SK-N-SH (cell line): ENCODE measurements at regions not wholly inside any gene's neighbourhood (a gene's known extent, or its start where the extent isn't known, plus 50 kb on each side); places are given as distances from the start of the nearest gene placed in this dataset.

Experiments used
- CTCF ChIA-PET: fragments of 300-600, 350-600 bp; formaldehyde crosslinking; extraction: SDS; loops from one replicate; lab custom pipeline; 2021; lab: Yijun Ruan, JAX
- POLR2A ChIA-PET: fragments of 350-600 bp; sonication (Branson Sonifier 250); formaldehyde crosslinking; extraction: SDS; loops from one replicate; lab custom pipeline; 2020; ENCODE audit warnings: antibody characterized with exemption, inconsistent platforms; lab: Yijun Ruan, JAX
- DNase-seq: peaks from one replicate; pipeline ENCODE4 v3.0.0; 2012
- H2AFZ ChIP-seq: fragments of 200-600 bp; sonication (generic); 2 replicates; pipeline ENCODE4 v1.8.1; 2016; ENCODE audit warnings: antibody characterized with exemption, mild to moderate bottlenecking, low read depth
- H3F3A ChIP-seq: fragments of 200-600 bp; sonication (generic); replicated peaks from 2 replicates; pipeline ENCODE3; 2016; ENCODE audit warnings: antibody characterized with exemption, mild to moderate bottlenecking; ENCODE audit not compliant: insufficient read depth
- H3K27ac ChIP-seq, 2 experiments: fragments of 200-500 bp in 1 of 2; fragments of 200-600 bp in 1 of 2; sonication (Bioruptor generic) in 1 of 2; sonication (generic), shearing (Covaris generic) in 1 of 2; 2 replicates each; pipeline versions ENCODE4 v1.5.1 to v1.6.1; 2014 to 2016; ENCODE audit warnings: low read depth in 2 of 2, inconsistent platforms in 1 of 2, low read length in 1 of 2, mild to moderate bottlenecking in 1 of 2, mixed read lengths in 1 of 2
- H3K27me3 ChIP-seq: fragments of 200-600 bp; sonication (generic), shearing (Covaris generic); 2 replicates; pipeline ENCODE4 v1.6.1; 2016; ENCODE audit warnings: mixed run types; ENCODE audit not compliant: insufficient read depth
- H3K36me3 ChIP-seq, 2 experiments: fragments of 200-500 bp in 1 of 2; fragments of 200-600 bp in 1 of 2; sonication (Bioruptor generic) in 1 of 2; sonication (generic) in 1 of 2; replicated peaks in 1 of 2; 2 replicates each; pipeline versions ENCODE3 to v1.5.1; 2014 to 2016; ENCODE audit warnings: low read length in 1 of 2, mild to moderate bottlenecking in 1 of 2; ENCODE audit not compliant: insufficient read depth in 2 of 2, control insufficient read depth in 1 of 2
- H3K4me1 ChIP-seq, 2 experiments: fragments of 200-500 bp in 1 of 2; fragments of 200-600 bp in 1 of 2; sonication (Bioruptor generic) in 1 of 2; sonication (generic), shearing (Covaris generic) in 1 of 2; 2 replicates each; pipeline versions ENCODE4 v1.5.1 to v1.6.1; 2014 to 2016; ENCODE audit warnings: low read depth in 1 of 2, low read length in 1 of 2, mixed run types in 1 of 2; ENCODE audit not compliant: insufficient read depth in 2 of 2, control insufficient read depth in 1 of 2
- H3K4me2 ChIP-seq: fragments of 200-600 bp; sonication (generic), shearing (Covaris generic); 2 replicates; pipeline ENCODE4 v1.6.1; 2017; ENCODE audit warnings: mixed run types
- H3K4me3 ChIP-seq, 2 experiments: fragments of 200-500 bp in 1 of 2; fragments of 200-600 bp in 1 of 2; sonication (Bioruptor generic) in 1 of 2; sonication (generic), shearing (Covaris generic) in 1 of 2; 2 replicates each; pipeline versions ENCODE4 v1.5.1 to v1.8.1; 2014 to 2016; ENCODE audit warnings: low read depth in 2 of 2, inconsistent platforms in 1 of 2, low read length in 1 of 2, mild to moderate bottlenecking in 1 of 2, mixed read lengths in 1 of 2, moderate library complexity in 1 of 2
- H3K79me2 ChIP-seq: fragments of 200-600 bp; sonication (generic); 2 replicates; pipeline ENCODE4 v1.8.1; 2017; ENCODE audit warnings: mild to moderate bottlenecking; ENCODE audit not compliant: insufficient read depth
- H3K9ac ChIP-seq: fragments of 200-600 bp; sonication (generic); 2 replicates; pipeline ENCODE4 v1.6.1; 2017; ENCODE audit warnings: mixed run types
- H3K9me2 ChIP-seq: fragments of 200-600 bp; sonication (generic); 2 replicates; pipeline ENCODE4 v1.6.1; 2017; ENCODE audit warnings: mixed run types
- H3K9me3 ChIP-seq: fragments of 200-600 bp; sonication (generic); 2 replicates; pipeline ENCODE4 v1.6.1; 2017; ENCODE audit warnings: mixed run types, mild to moderate bottlenecking, moderate library complexity
- H4K20me1 ChIP-seq: fragments of 200-600 bp; sonication (generic); 2 replicates; pipeline ENCODE4 v1.6.1; 2017; ENCODE audit warnings: mild to moderate bottlenecking, mixed run types; ENCODE audit not compliant: insufficient read depth
- EP300 ChIP-seq, 2 experiments: IDR thresholded peaks; 2 replicates each; pipeline versions ENCODE4 v1.4.0 to v1.6.1; 2012; ENCODE audit warnings: borderline replicate concordance in 1 of 2, low read depth in 1 of 2, low read length in 1 of 2
- EZH2phosphoT487 ChIP-seq: fragments of 200-600 bp; sonication (generic); IDR thresholded peaks from 2 replicates; pipeline ENCODE4 v1.6.1; 2017; ENCODE audit warnings: low read depth, mixed run types, mild to moderate bottlenecking, antibody characterized with exemption, moderate library complexity, borderline replicate concordance
- FOXM1 ChIP-seq: IDR thresholded peaks from 2 replicates; pipeline ENCODE4 v1.4.0; 2012; ENCODE audit warnings: low read depth, mild to moderate bottlenecking
- GATA2 ChIP-seq: sonication (generic); formaldehyde crosslinking; IDR thresholded peaks from 2 replicates; pipeline ENCODE4 v1.5.0; 2020; ENCODE audit warnings: mild to moderate bottlenecking, missing genetic modification reagents
- IRF3 ChIP-seq: fragments of 150-350 bp; IDR thresholded peaks from 2 replicates; pipeline ENCODE4 v1.6.1; 2016; ENCODE audit warnings: mild to moderate bottlenecking, low read depth, low read length
- JUND ChIP-seq: IDR thresholded peaks from 2 replicates; pipeline ENCODE4 v1.4.0; 2012
- POLR2AphosphoS5 ChIP-seq: IDR thresholded peaks from 2 replicates; pipeline ENCODE4 v1.6.1; 2012; ENCODE audit warnings: low read depth, low read length
- REST ChIP-seq: IDR thresholded peaks from 2 replicates; pipeline ENCODE4 v1.6.1; 2012; ENCODE audit warnings: mild to moderate bottlenecking, low read depth, low read length, moderate library complexity
- SIN3A ChIP-seq: IDR thresholded peaks from 2 replicates; pipeline ENCODE4 v1.6.1; 2012; ENCODE audit warnings: low read depth, mild to moderate bottlenecking, low read length, moderate library complexity, borderline replicate concordance
- TAF1 ChIP-seq: IDR thresholded peaks from 2 replicates; pipeline ENCODE4 v1.6.1; 2012; ENCODE audit warnings: low read depth, mild to moderate bottlenecking, low read length, moderate library complexity, borderline replicate concordance
- TEAD4 ChIP-seq: IDR thresholded peaks from 2 replicates; pipeline ENCODE4 v1.4.0; 2012; ENCODE audit warnings: mild to moderate bottlenecking, borderline replicate concordance; ENCODE audit not compliant: insufficient read depth
- ZBTB33 ChIP-seq: IDR thresholded peaks from 2 replicates; pipeline ENCODE4 v1.4.0; 2012; ENCODE audit warnings: low read depth, borderline replicate concordance
- WGBS: methylation state at CpG from one replicate; pipeline ENCODE4 v1.1.6; 2017; ENCODE audit warnings: low lambda C conversion rate; 5-methylcytosine and 5-hydroxymethylcytosine counted together
- TF ChIP-seq, protein P1 (sequence below): IDR thresholded peaks from 2 replicates; pipeline ENCODE4 v1.4.0; 2012; ENCODE audit warnings: low read depth
- TF ChIP-seq, protein P2 (sequence below): IDR thresholded peaks from 2 replicates; pipeline ENCODE4; 2012

DNA sequence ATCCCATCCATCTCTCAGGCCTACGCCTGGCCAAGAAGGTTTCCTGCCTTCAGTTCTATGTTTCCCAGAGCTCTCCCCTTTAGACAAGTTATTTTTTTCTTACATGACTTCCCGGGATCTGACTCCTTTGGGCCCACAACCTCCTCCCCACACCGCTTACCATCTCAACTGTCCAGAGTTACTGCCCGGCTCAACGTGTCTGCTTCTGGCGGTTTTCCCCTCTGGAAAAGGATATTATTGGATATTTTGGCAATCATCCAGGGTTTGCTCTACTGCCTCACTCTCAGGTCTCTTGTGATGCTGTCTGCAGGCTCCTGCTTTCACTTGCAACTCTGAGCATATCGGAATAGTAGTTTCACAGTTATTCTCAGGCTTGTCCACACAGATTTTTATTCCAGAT lies 318.2 kb upstream of the CAMK1G start:
- no peak overlapping the region for H2AFZ ChIP-seq
- no peaks in the 10 kb centered on the region for H3K79me2 ChIP-seq
- no peaks in the 10 kb centered on the region for H3K36me3 ChIP-seq
- peaks cover 0 to 7% of the 10 kb centered on the region in 2 experiments; a peak in 2 of 4 replicates for H3K4me1 ChIP-seq
- H3K9me2 ChIP-seq = no peaks in the 10 kb centered on the region
- no peak overlapping the region for H3K9ac ChIP-seq
- no peaks in the 10 kb centered on the region for H3F3A ChIP-seq
- no peak overlapping the region; a peak in 1 of 4 replicates for H3K27ac ChIP-seq
- H3K4me3 ChIP-seq = no peak overlapping the region
- H4K20me1 ChIP-seq = no peaks in the 10 kb centered on the region
- DNase-seq = peak; percentile 47
- CTCF ChIA-PET = interaction anchor here (3.4 kb wide), 1 partner anchor 16 kb away, joined by 21 read pairs; no protein-coding TSS in a partner anchor
- POLR2A ChIA-PET = no interaction called here
- H3K27me3 ChIP-seq = no peaks in the 10 kb centered on the region
- TF ChIP-seq ZBTB33 (no peak), TAF1 (no peak), REST (no peak), JUND (no peak), EP300 (IDR thresholded peaks at IDR 0.05; ENCODE audit: borderline replicate concordance in 1 of 2, low read depth in 1 of 2, low read length in 1 of 2) (no peak), GATA2 (CRISPR knock-in tag) (no peak)
- TF ChIP-seq, protein P1, sequence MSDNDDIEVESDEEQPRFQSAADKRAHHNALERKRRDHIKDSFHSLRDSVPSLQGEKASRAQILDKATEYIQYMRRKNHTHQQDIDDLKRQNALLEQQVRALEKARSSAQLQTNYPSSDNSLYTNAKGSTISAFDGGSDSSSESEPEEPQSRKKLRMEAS = no peak
- WGBS = 64% methylated on average over 7 of the region's 7 CpGs
- no peak overlapping the region for H3K4me2 ChIP-seq
- H3K9me3 ChIP-seq = peaks cover 4% of the 10 kb centered on the region; the same call in 1 of the 2 replicates

GRCh38 chr1:209266590-209267205 lies 316.8 kb upstream of the CAMK1G start:
- H3K4me2 ChIP-seq = no peak overlapping the region
- H3K4me1 ChIP-seq = peaks cover 0 to 7% of the 10 kb centered on the region in 2 experiments; a peak in 2 of 4 replicates
- H3K79me2 ChIP-seq = no peaks in the 10 kb centered on the region
- no peaks in the 10 kb centered on the region for H3K36me3 ChIP-seq
- H2AFZ ChIP-seq = no peak overlapping the region
- POLR2A ChIA-PET = no interaction called here
- H3K27ac ChIP-seq = no peak overlapping the region
- H3K9me3 ChIP-seq = peaks cover 4% of the 10 kb centered on the region; the same call in 1 of the 2 replicates
- no peaks in the 10 kb centered on the region for H3K27me3 ChIP-seq
- 64% methylated on average over 5 of the region's 5 CpGs for WGBS
- H4K20me1 ChIP-seq = no peaks in the 10 kb centered on the region
- H3K9ac ChIP-seq = no peak overlapping the region
- CTCF ChIA-PET = interaction anchor here (1.0 to 3.4 kb wide), 3 partner anchors 18 to 68 kb away, joined by 3 to 21 read pairs (median 5); no protein-coding TSS in a partner anchor
- no peaks in the 10 kb centered on the region for H3F3A ChIP-seq
- DNase-seq = no peak
- TF ChIP-seq, protein P2, sequence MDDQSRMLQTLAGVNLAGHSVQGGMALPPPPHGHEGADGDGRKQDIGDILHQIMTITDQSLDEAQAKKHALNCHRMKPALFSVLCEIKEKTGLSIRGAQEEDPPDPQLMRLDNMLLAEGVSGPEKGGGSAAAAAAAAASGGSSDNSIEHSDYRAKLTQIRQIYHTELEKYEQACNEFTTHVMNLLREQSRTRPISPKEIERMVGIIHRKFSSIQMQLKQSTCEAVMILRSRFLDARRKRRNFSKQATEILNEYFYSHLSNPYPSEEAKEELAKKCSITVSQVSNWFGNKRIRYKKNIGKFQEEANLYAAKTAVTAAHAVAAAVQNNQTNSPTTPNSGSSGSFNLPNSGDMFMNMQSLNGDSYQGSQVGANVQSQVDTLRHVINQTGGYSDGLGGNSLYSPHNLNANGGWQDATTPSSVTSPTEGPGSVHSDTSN = no peak
- TF ChIP-seq IRF3 (no peak), FOXM1 (no peak), TEAD4 (no peak), TAF1 (no peak), EZH2phosphoT487 (no peak), JUND (no peak), SIN3A (no peak), POLR2AphosphoS5 (no peak)
- H3K9me2 ChIP-seq = no peaks in the 10 kb centered on the region
- H3K4me3 ChIP-seq = no peak overlapping the region
